GM18907 (cell line): ENCODE measurements at regions not wholly inside any gene's neighbourhood (a gene's known extent, or its start where the extent isn't known, plus 50 kb on each side); places are given as distances from the start of the nearest gene placed in this dataset.
"Not testable (repeated sequence)": the region's sequence is repeated elsewhere in the genome, so short reads cannot be mapped to it uniquely, and the experiment has no call there.

Experiments
- ATAC-seq: cut with Tn5 transposase; IDR thresholded peaks from one replicate; pipeline ENCODE4 v1.9.1; 2021; ENCODE audit warnings: mild to moderate bottlenecking, moderate library complexity; ENCODE audit not compliant: unreplicated experiment

- ATAC-seq: no peak
Observed at GRCh38 chr4:111020476-111020875, 397.6 kb upstream of the PITX2 start.

GRCh38 chr4:111020961-111021360 is 398.1 kb upstream of the PITX2 start:
- ATAC-seq: no peak

- no peak for ATAC-seq
Observed at GRCh38 chr4:111022758-111023157, 399.9 kb upstream of the PITX2 start.

DNA sequence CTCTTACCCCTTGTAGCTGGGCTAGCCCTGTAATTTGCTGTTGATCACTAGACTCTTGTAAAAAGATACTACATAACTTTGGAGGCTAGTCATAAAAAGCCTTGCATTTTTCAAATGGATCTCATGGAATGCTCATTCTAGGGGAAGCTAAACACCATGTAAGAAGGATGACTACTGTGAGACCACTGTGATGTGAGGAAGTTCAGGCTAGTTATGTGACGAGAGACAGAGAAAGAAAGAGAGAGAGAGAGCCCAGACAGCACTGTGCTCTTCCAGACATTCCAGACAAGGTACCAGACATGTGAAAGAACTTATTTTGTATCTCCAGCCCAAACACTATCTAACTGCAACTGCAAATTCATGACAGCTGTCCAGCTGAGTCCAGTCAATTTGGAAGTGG is 404.6 kb upstream of the PITX2 start:
- ATAC-seq: no peak

DNA sequence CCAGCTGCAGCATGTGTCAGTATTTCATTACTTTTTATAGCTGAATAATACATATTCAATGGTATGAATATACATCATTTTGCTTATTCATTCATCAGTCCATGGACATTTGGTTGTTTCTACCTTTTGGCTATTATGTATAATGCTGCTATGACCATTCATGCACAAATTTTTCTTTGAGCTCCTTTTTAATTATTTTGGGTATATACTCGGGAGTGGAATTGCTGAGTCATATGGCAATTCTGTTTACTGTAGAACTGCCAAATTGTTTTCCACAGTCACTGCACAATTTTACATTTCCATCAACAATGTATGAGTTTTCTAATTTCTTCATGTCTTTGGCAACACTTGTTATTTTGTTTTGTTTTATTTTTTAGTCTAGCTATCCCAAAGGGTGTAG is 405.9 kb upstream of the PITX2 start:
- no peak for ATAC-seq

DNA sequence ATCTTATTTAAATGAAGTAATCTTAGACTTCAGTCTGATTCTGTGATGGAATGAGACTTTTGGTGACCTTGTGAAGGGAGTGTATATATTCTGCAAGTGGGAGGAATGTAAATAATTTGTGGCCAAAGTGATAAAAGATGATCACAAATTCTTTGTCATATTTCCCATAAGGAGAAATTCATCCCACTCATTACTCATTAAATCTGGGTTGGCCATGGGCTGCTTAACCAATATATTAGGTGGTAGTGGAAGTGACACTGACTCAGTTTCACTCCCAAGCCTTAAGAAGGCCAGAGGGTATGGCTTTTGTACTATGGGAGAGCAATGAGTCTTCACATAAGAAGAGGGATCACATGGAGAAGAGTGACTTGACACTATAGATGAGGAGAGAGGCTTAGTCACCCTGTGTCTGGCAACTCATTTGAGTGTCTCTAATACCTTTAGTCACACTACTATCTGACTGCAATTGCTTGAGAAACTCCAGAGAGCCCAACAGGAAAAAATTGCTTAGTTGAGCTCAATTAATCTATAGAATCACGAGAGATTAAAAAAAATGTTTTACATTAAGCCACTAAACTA is 408.2 kb upstream of the PITX2 start:
- ATAC-seq: no peak

DNA sequence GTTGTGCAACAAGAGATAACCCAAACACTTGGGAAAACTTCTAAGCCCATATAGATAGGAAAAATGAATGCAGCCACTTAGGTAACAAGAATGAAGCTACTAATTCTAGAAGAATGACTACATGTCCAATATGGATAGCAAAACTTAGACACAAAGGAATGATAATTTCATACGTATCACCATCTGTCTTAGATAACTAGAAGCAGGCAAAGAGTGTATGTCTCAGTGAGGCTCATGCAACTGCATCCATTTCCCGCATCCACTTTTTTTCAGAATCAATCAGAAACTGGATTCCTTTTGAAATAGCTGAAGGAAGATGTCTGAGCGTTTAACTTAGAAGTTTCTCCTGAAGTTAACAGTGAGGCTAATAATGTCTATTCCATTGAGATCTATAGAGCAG is 408.7 kb upstream of the PITX2 start:
- ATAC-seq: no peak

GRCh38 chr4:111037591-111038360 is 414.9 kb upstream of the PITX2 start:
- no peak for ATAC-seq

DNA sequence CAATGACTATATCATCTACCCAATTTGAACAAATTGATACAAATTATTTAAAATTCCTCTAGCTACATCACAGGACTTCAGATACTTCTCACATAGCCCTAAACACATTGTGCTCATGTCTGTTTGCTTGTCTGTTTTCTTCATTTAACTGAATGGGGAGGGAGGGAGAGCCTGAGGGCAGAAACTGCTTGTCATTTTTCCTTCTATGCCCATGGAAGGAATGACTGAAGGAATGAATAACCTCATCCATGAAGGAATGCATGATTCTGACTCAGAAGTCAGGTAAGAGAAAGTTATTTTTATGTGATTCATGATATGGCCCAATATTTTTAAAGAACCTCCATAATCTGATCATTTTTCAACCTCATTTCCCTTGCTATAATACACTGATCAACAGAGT is 418.0 kb upstream of the PITX2 start:
- no peak for ATAC-seq

DNA sequence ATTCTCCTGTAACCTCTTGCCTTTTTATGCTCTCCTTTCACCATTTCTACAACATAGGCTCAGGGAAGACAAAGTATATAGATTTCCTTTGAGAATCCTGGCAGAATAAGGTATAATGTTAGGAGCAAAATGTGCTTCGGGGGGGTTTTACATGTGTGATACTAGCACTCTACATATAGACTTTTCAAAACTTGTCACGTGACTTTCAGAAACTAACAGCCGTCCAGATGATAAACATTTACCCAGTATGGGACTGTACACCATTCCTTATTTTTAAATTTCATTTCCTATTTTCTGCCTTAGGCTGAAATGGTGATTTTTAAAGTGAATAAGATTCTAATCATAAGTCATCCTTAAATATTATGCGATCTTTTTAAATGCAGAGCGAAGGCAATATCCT is 420.4 kb upstream of the PITX2 start:
- no peak for ATAC-seq

DNA sequence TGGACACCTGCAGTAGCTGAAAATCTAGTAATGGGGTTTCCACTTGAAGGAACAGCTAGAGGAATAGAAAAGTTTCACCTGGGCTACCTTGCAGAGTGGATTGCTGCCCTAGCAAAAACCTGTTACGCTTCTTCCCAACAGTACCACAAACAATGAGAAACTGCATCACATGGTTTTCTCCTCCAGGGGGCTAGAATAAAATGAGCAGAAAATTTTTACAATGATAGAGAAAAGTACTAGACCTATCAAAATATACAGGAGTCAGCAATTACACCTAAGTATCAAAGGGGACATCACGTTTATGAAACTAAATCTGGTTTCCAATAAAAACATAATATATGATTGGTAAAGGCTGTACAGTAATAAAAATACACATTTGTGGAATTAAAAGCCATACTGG is 423.1 kb upstream of the PITX2 start:
- no peak for ATAC-seq

DNA sequence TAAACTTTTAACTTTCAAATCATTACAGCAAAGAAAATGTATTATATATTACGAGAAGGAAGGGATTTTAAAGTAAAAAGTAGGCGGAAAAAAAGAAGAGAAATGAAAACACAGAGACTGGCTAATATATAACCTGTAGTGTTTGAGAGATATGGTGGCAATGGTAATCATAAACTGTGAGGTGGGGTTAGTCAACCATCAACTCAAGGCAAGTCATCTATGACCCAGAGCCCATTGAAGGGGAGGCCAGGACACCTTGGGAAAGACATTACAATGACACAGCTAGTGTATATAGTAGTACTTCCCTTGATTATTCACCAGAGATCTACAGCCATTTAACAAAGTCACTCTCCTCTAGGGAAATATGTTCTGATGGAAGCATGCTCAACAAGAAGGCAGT is 423.9 kb upstream of the PITX2 start:
- ATAC-seq: peak; percentile 99

DNA sequence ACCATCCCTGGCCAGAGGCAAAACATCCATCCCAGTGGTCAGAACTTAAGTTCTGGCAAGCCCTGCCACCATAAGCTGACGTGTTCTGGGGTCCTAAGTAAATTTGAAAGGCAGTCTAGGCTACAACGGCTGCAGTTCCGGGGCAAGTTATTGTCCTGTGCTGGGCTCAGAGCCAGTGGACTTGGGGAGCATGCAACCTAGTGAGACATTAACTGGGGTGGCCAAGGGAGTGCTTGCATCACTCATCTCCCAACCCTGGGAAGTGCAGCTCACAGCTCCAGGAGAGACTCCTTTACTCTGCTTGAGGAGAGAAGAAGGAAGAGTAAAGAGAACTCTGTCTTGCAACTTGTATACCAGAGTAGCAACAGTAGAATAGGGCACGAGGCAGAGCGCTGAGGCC is 425.4 kb upstream of the PITX2 start:
- no peak for ATAC-seq

DNA sequence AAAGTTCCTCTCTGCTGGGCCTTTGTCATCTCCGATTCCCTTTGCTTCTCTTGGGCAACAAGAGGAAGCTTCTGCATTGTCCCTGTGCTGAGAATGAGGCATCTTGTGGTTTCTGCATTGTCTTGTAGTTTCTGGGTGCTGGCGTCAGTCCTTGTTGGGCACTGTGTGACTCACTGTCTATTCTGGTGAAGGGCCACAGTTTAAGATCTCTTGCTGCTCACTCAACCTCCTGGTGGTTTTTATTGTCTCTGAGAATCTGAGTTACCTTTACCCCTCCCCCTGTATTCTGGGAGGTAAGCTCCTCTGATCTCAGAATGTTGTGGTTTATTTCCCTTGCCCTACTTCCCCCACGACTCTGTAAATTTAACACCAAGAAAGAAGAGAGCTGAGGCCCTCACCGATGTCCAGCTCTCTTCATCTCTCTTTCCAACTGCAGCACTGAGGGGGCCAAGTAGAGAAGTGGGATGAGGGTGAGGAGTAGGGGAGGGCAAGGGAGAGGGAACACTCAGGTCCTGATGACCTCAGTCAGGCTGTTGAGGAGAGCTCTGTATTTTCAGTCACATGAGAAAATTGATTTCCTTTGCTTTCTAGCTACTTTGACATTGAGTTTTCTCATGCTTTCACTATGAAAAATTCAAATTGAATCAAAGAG is 441.6 kb upstream of the PITX2 start:
- ATAC-seq: peak; percentile 75

- ATAC-seq: no peak
Observed at GRCh38 chr4:111066001-111066400, 443.1 kb upstream of the PITX2 start.

DNA sequence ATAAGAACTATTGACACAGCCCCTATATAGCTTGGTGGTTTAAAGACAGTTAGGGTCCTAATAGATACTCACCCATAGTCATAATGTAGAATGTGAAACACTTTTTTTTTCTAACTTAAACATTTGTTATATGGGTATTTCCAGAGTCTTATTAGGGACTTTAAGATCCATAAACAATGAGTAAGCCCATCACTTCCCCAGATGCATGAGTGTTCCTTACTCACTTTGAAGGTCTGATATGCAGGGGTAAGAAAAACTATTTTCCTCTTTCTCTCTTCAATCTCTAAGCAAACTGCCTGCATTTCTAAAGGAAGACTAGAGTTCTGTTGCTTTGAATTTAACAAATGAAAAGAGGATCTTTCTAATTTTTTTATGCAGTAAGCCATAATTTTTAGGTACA is 443.6 kb upstream of the PITX2 start:
- ATAC-seq: no peak

DNA sequence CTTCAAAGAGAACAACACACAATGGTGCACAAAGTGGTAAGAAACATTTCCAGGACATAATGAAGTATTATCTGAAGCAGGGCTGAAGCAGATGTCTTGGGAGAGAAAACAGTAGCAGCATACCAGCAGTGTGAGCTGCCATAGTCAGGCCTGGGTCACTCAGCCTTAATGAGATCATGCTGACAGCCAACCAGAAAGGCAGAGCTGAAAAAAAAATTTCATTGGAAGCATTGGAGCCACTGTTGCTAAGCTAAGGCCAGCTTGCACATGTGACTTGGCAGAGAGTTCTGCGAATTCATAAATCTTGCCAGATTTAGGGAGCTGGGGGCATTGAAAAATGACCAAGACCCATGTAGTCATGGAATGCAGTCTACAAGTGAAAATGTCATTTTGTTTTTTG is 444.0 kb upstream of the PITX2 start:
- ATAC-seq: no peak

- no peak for ATAC-seq
Observed at GRCh38 chr4:111068883-111069282, 446.0 kb upstream of the PITX2 start.

GRCh38 chr4:111070390-111070789 is 447.5 kb upstream of the PITX2 start:
- no peak for ATAC-seq

DNA sequence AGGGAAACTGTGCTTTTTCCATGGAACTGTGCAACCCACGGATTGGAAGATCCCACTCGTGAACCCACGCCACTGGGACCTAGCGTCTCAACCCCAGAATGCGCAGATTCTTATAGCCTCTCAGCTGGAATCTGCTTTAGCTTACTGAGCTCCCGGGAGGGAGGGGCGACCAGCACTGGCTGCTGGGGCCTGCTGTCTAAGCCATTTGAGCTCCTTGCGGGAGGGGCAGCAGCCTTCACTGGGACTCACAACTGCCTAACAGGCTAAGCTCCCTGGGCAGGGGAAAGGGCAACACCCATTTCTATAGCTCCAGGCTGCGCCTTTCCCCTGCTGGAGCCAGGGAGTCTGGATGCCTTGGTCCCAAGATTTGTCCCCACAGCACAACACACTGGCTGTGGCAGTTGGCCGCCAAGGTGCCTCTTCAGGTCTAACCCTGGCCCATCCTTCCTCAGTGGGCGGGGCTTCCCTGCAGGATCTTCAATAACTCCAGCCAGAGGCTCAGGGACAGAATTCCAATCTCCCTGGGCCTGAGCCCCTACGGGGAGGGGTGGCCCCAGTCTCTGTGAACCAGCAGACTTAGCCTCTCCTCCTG is 451.7 kb upstream of the PITX2 start:
- no peak for ATAC-seq

GRCh38 chr4:111076299-111076698 is 453.4 kb upstream of the PITX2 start:
- not testable (repeated sequence) for ATAC-seq

DNA sequence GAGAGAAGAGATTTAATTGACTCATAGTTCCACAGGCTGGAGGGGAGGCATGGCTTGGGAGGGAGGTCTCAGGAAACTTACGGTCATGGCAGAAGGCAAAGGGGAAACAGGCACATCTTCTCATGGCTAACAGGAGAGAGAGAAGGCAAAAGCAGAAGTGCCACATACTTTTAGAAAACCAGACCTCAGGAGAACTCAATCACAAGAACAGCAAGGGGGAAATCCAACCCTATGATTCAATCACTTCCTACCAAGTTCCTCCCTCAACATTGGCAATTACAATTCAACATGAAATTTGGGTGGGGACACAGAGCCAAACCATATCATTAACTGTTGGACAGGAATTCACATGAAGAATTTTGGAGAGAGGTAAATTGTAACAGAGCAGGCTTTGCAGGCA is 485.3 kb upstream of the PITX2 start:
- ATAC-seq: no peak
